HEK293 (cell line): ENCODE measurements at regions not wholly inside any gene's neighbourhood (a gene's known extent, or its start where the extent isn't known, plus 50 kb on each side); places are given as distances from the start of the nearest gene placed in this dataset.

Source experiments
- CTCF ChIA-PET: fragments of 350-600 bp; formaldehyde crosslinking; extraction: SDS; loops from one replicate; lab custom pipeline; 2021; ENCODE audit warnings: antibody characterized with exemption; lab: Yijun Ruan, JAX
- POLR2A ChIA-PET: fragments of 300-600 bp; formaldehyde crosslinking; extraction: SDS; loops from one replicate; lab custom pipeline; 2020; ENCODE audit warnings: antibody characterized with exemption, inconsistent platforms; lab: Yijun Ruan, JAX
- H3K27ac ChIP-seq: fragments of 200-500 bp; sonication (Bioruptor generic); 2 replicates; pipeline ENCODE4 v1.5.1; 2014; ENCODE audit warnings: low read depth, low read length, control low read depth, inconsistent platforms; ENCODE audit errors: extremely low read depth
- H3K36me3 ChIP-seq, 2 experiments: fragments of 200-500 bp in 1 of 2; sonication (Bioruptor generic) in 1 of 2; 1 replicate in 1 of 2; 2 replicates in 1 of 2; pipeline ENCODE4 v1.5.1; 2014 to 2017; ENCODE audit warnings: inconsistent platforms in 2 of 2, low read length in 2 of 2; ENCODE audit not compliant: control insufficient read depth in 2 of 2, insufficient read depth in 1 of 2
- H3K4me1 ChIP-seq: fragments of 200-500 bp; sonication (Bioruptor generic); 2 replicates; pipeline ENCODE4 v1.5.1; 2014; ENCODE audit warnings: mild to moderate bottlenecking, low read length, inconsistent platforms; ENCODE audit not compliant: control insufficient read depth, insufficient read depth
- H3K4me3 ChIP-seq: 2 replicates; pipeline ENCODE4 v1.5.1; 2011; ENCODE audit warnings: low read depth, mild to moderate bottlenecking, control low read depth, low read length, moderate library complexity
- H3K9me3 ChIP-seq: fragments of 200-500 bp; sonication (Bioruptor generic); 2 replicates; pipeline ENCODE4 v1.5.1; 2014; ENCODE audit warnings: low read depth, low read length, inconsistent platforms; ENCODE audit not compliant: control insufficient read depth, insufficient read depth
- BCL11B ChIP-seq: fragments of 450-650 bp; formaldehyde crosslinking; IDR thresholded peaks from 2 replicates; pipeline ENCODE4 v1.5.1; 2016; ENCODE audit warnings: low read depth, missing biosample characterization, missing genetic modification characterization
- KLF16 ChIP-seq: fragments of 450-650 bp; formaldehyde crosslinking; IDR thresholded peaks from 2 replicates; pipeline ENCODE4 v1.5.1; 2017; ENCODE audit warnings: missing biosample characterization, missing genetic modification characterization
- SALL2 ChIP-seq: fragments of 450-650 bp; formaldehyde crosslinking; IDR thresholded peaks from 2 replicates; pipeline ENCODE4 v1.5.0; 2017; ENCODE audit warnings: missing biosample characterization, mild to moderate bottlenecking, missing genetic modification characterization, borderline replicate concordance
- SETDB1 ChIP-seq: IDR thresholded peaks from one replicate; pipeline ENCODE4 v1.6.1; 2017; ENCODE audit warnings: mild to moderate bottlenecking, low read length, moderate library complexity, mixed read lengths; ENCODE audit not compliant: insufficient read length
- ZBTB48 ChIP-seq: fragments of 450-650 bp; formaldehyde crosslinking; IDR thresholded peaks from 2 replicates; pipeline ENCODE4 v1.5.1; 2016; ENCODE audit warnings: missing biosample characterization, missing genetic modification characterization
- ZFP69B ChIP-seq: fragments of 450-650 bp; formaldehyde crosslinking; IDR thresholded peaks from 2 replicates; pipeline ENCODE4 v1.5.1; 2016; ENCODE audit warnings: missing biosample characterization, missing genetic modification characterization
- ZNF585B ChIP-seq: fragments of 450-650 bp; formaldehyde crosslinking; IDR thresholded peaks from 2 replicates; pipeline ENCODE4 v1.5.1; 2016; ENCODE audit warnings: missing biosample characterization, missing genetic modification characterization
- ZNF664 ChIP-seq: fragments of 450-650 bp; formaldehyde crosslinking; IDR thresholded peaks from 2 replicates; pipeline ENCODE4 v1.5.1; 2016; ENCODE audit warnings: missing biosample characterization, missing genetic modification characterization
- ZNF701 ChIP-seq: fragments of 450-650 bp; formaldehyde crosslinking; IDR thresholded peaks from 2 replicates; pipeline ENCODE4 v1.5.1; 2016; ENCODE audit warnings: missing biosample characterization, missing genetic modification characterization
- ZNF76 ChIP-seq: fragments of 450-650 bp; formaldehyde crosslinking; IDR thresholded peaks from 2 replicates; pipeline ENCODE4; 2016; ENCODE audit warnings: low read depth, missing biosample characterization, missing genetic modification characterization, borderline replicate concordance
- TF ChIP-seq, protein P1 (sequence below): fragments of 450-650 bp; formaldehyde crosslinking; IDR thresholded peaks from 2 replicates; pipeline ENCODE4 v1.5.1; 2016; ENCODE audit warnings: missing biosample characterization, missing genetic modification characterization
- TF ChIP-seq, protein P2 (sequence below): fragments of 450-650 bp; formaldehyde crosslinking; IDR thresholded peaks from 2 replicates; pipeline ENCODE4 v1.5.1; 2017; ENCODE audit warnings: missing biosample characterization, missing genetic modification characterization
- TF ChIP-seq, protein P3 (sequence below): sonication (generic); formaldehyde crosslinking; IDR thresholded peaks from 2 replicates; pipeline ENCODE4 v1.8.1; 2022; ENCODE audit warnings: mild to moderate bottlenecking, moderate library complexity, missing genetic modification reagents
- TF ChIP-seq, protein P4 (sequence below): fragments of 450-650 bp; formaldehyde crosslinking; IDR thresholded peaks from 2 replicates; pipeline ENCODE4; 2016; ENCODE audit warnings: missing biosample characterization, missing genetic modification characterization

DNA sequence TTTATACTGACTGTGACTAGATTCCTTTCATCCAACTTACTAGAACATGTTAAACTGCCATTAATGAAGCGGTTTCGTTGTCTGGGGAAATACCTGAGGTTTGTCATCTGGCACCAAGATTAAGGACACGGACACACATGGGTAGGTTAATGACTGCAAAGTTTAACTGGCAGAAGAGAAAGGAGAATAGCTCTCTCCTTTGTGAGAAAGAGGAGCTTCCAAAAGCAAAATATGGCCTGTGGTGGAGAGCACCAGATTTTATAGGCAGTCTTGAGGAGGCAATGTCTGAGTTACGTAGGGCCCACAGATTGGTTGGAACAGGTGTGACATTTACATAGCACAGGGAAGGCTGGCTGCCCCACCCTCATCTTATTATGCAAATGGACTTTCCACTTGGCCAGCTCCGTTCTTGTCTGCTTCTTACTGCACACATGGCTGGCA lies 1193.0 kb upstream of the CELF2 start:
- ChIA-PET POLR2A (no interaction called here), CTCF (interaction anchor here (0.6 kb wide), 1 partner anchor 11 kb away, joined by 3 read pairs; no protein-coding TSS in a partner anchor)
- Histone ChIP-seq H3K4me1 (no peaks in the 10 kb centered on the region), H3K9me3 (no peaks in the 10 kb centered on the region), H3K27ac (no peak overlapping the region), H3K36me3 (no peaks in the 10 kb centered on the region), H3K4me3 (no peak overlapping the region)
- TF ChIP-seq, protein P1, sequence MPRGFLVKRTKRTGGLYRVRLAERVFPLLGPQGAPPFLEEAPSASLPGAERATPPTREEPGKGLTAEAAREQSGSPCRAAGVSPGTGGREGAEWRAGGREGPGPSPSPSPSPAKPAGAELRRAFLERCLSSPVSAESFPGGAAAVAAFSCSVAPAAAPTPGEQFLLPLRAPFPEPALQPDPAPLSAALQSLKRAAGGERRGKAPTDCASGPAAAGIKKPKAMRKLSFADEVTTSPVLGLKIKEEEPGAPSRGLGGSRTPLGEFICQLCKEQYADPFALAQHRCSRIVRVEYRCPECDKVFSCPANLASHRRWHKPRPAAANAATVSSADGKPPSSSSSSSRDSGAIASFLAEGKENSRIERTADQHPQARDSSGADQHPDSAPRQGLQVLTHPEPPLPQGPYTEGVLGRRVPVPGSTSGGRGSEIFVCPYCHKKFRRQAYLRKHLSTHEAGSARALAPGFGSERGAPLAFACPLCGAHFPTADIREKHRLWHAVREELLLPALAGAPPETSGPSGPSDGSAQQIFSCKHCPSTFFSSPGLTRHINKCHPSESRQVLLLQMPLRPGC (tag by site-specific recombination): no peak
- TF ChIP-seq ZNF585B (tag by site-specific recombination): no peak
- TF ChIP-seq, protein P2, sequence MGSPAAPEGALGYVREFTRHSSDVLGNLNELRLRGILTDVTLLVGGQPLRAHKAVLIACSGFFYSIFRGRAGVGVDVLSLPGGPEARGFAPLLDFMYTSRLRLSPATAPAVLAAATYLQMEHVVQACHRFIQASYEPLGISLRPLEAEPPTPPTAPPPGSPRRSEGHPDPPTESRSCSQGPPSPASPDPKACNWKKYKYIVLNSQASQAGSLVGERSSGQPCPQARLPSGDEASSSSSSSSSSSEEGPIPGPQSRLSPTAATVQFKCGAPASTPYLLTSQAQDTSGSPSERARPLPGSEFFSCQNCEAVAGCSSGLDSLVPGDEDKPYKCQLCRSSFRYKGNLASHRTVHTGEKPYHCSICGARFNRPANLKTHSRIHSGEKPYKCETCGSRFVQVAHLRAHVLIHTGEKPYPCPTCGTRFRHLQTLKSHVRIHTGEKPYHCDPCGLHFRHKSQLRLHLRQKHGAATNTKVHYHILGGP (tag by site-specific recombination): no peak

DNA sequence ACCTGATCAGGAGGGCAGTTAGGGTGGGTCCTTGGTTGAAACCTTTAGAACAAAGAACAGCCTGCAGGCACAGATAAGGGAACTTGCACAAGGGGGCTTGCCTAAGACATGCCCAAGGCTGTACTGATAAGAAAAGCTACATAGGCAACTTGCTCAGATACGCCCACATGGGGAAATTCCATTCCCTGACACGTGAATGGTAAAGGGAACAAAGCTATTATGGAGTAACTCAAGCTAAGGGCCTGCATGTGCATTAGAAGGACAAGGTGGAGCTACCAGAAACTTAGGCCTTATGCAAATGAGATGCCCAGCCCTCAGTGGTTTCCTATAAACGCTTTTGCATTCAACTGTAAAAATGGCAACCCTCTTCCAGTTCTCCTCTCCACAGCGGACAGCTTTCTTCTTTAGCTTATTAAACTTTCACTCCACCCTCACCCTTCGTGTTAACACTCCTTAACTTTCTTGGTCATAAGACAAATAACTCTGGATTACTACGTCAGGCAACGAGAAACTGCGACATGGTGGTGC lies 1192.1 kb upstream of the CELF2 start:
- Histone ChIP-seq H3K4me1 (no peaks in the 10 kb centered on the region), H3K36me3 (no peaks in the 10 kb centered on the region), H3K4me3 (no peak overlapping the region), H3K27ac (no peak overlapping the region), H3K9me3 (no peaks in the 10 kb centered on the region)
- TF ChIP-seq SETDB1 (peak; percentile 25), SALL2 (no peak)
- ChIA-PET POLR2A (no interaction called here), CTCF (no interaction called here)

DNA sequence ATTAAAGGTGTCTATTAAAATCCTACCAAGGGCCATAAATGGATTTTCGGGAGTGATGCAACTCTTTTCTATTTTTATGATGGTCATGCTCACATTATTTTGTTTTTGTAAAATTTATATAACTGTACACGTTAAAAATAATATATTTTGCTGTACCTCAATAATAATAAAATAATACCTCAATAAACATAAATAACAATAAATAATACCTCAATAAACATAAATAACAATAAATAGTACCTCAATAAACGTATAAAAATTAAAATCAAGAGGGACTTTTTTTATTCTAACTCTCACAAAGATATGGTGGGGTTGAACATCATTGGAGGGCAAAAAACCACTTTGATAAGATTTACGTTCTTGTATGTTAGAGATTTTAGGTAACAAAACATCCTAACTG lies 1189.6 kb upstream of the CELF2 start:
- ChIA-PET CTCF (no interaction called here), POLR2A (no interaction called here)
- TF ChIP-seq ZFP69B (no peak), ZNF664 (tag by site-specific recombination) (0 out of 2 replicates have a peak, but pooled peaks have one; percentile 20)
- Histone ChIP-seq H3K4me3 (no peak overlapping the region), H3K9me3 (no peaks in the 10 kb centered on the region), H3K4me1 (no peaks in the 10 kb centered on the region), H3K27ac (no peak overlapping the region), H3K36me3 (no peaks in the 10 kb centered on the region)

DNA sequence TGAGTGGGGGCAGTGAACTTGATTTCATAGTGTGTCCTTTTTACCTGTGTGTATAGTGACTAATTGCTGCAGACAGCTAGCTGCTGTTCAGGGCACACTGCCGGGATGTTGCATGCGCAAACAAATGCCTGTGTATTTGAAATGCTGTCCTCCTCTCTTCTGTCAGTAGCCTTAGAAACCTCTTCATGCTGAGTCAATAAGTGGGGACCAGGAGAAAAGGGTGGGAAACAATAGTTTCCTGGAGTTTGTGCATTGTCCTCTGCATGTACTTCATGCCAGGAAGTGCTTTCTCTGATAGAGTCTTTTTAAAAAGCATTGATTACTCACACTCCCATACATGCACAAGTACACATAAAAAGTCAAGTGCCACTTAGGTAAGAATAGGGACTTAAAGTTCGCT lies 1183.7 kb upstream of the CELF2 start:
- H3K36me3 ChIP-seq: no peaks in the 10 kb centered on the region
- CTCF ChIA-PET: no interaction called here
- H3K4me1 ChIP-seq: no peaks in the 10 kb centered on the region
- H3K27ac ChIP-seq: no peak overlapping the region
- POLR2A ChIA-PET: no interaction called here
- TF ChIP-seq, protein P3, sequence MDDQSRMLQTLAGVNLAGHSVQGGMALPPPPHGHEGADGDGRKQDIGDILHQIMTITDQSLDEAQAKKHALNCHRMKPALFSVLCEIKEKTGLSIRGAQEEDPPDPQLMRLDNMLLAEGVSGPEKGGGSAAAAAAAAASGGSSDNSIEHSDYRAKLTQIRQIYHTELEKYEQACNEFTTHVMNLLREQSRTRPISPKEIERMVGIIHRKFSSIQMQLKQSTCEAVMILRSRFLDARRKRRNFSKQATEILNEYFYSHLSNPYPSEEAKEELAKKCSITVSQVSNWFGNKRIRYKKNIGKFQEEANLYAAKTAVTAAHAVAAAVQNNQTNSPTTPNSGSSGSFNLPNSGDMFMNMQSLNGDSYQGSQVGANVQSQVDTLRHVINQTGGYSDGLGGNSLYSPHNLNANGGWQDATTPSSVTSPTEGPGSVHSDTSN (CRISPR knock-in tag): no peak
- TF ChIP-seq ZNF701: no peak
- TF ChIP-seq ZNF76 (tag by site-specific recombination): no peak
- TF ChIP-seq KLF16 (tag by site-specific recombination): no peak
- TF ChIP-seq, protein P4, sequence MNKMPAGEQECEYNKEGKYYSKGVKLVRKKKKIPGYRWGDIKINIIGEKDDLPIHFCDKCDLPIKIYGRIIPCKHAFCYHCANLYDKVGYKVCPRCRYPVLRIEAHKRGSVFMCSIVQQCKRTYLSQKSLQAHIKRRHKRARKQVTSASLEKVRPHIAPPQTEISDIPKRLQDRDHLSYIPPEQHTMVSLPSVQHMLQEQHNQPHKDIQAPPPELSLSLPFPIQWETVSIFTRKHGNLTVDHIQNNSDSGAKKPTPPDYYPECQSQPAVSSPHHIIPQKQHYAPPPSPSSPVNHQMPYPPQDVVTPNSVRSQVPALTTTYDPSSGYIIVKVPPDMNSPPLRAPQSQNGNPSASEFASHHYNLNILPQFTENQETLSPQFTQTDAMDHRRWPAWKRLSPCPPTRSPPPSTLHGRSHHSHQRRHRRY: no peak
- TF ChIP-seq ZBTB48 (tag by site-specific recombination): no peak
- no peak for TF ChIP-seq BCL11B
- TF ChIP-seq, all 188 proteins: peak for 0
- no peak overlapping the region for H3K4me3 ChIP-seq
- H3K9me3 ChIP-seq: no peaks in the 10 kb centered on the region
